ENCODE measurements at regions not wholly inside any gene's neighbourhood (a gene's known extent, or its start where the extent isn't known, plus 50 kb on each side); places are given as distances from the start of the nearest gene placed in this dataset.

DNA sequence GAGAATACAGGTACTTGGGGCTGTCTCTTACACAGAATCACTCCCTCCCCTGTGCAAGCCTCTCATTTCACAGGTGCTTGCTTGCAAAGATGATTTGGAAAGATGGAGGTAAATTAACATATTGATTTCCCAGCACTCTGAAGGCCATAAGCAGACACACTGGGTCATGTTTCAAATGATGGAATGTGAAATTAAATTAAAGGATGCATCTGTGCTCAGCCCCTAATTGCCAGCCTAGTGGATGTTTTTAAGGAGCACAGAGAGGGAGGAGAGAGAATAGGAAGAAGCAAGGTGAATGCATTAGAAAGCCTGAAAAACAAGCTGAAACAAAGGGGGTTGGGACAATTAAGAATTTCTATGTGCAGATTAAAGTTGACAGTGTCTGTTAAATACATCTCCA, 96.1 kb upstream of the GRIP1 start:
- no peak overlapping the region for H2AK5ac ChIP-seq (ENCODE audit: insufficient read length, low read length)
- H3K79me2 ChIP-seq (ENCODE audit: insufficient read depth, low read length), result no peaks in the 10 kb centered on the region
- no peak overlapping the region for H3K18ac ChIP-seq (ENCODE audit: insufficient read length, low read depth, low read length)
- Mint-ChIP-seq H3K9me3 (no peaks in the 10 kb centered on the region), H3K27me3 (ENCODE audit: low read depth) (no peaks in the 10 kb centered on the region), H3K27ac (no peak overlapping the region), H3K36me3 (ENCODE audit: insufficient read depth in 1 of 3, low read depth in 3 of 3) (no peaks in the 10 kb centered on the region), H3K4me1 (peaks cover 8 to 11% of the 10 kb centered on the region in 2 experiments), H3K4me3 (no peak overlapping the region)
- H2BK20ac ChIP-seq (ENCODE audit: low read depth, low read length, poor library complexity, severe bottlenecking), result no peak overlapping the region
- no peak overlapping the region for H2BK15ac ChIP-seq (ENCODE audit: low read depth, low read length)
- H3K23ac ChIP-seq (ENCODE audit: insufficient read length, low read depth, low read length), result no peak overlapping the region
- no peaks in the 10 kb centered on the region for H4K20me1 ChIP-seq (ENCODE audit: control insufficient read depth, insufficient read depth, insufficient read length)
- no peak overlapping the region for H2BK5ac ChIP-seq (ENCODE audit: insufficient read length, low read length)
- H3K23me2 ChIP-seq (ENCODE audit: insufficient read length, low read depth, low read length, poor library complexity, severe bottlenecking), result no peaks in the 10 kb centered on the region
- H2AFZ ChIP-seq (ENCODE audit: low read length), result no peak overlapping the region
- H3K27me3 ChIP-seq (ENCODE audit: insufficient read depth, low read length), result no peaks in the 10 kb centered on the region
- H3K27ac ChIP-seq (ENCODE audit: insufficient read length, low read depth, low read length), result no peak overlapping the region
- H4K8ac ChIP-seq (replicated peaks; ENCODE audit: insufficient read length, low read depth, low read length), result no peak overlapping the region
- no peak for TF ChIP-seq CTCF (conservative IDR thresholded peaks at IDR 0.05)
- no peaks in the 10 kb centered on the region for H3K4me1 ChIP-seq (ENCODE audit: insufficient read depth, low read length)
- H3K79me1 ChIP-seq (ENCODE audit: insufficient read depth, low read depth, low read length, poor library complexity, severe bottlenecking), result no peaks in the 10 kb centered on the region
- no peak overlapping the region for H2BK12ac ChIP-seq (ENCODE audit: insufficient read length, low read depth, low read length)
- H3K14ac ChIP-seq (ENCODE audit: insufficient read depth, low read length), result no peak overlapping the region
- no peak overlapping the region for H3T11ph ChIP-seq (ENCODE audit: low read length)
- DNase-seq, result no peak
- H4K5ac ChIP-seq (ENCODE audit: insufficient read length, low read depth, low read length), result no peak overlapping the region
- H4K91ac ChIP-seq (ENCODE audit: insufficient read length, low read depth, low read length), result no peak overlapping the region
- H3K9me3 ChIP-seq (ENCODE audit: control insufficient read depth, low read depth, low read length), result no peaks in the 10 kb centered on the region
- H3K9ac ChIP-seq (ENCODE audit: extremely low read depth, insufficient read length, low read length), result no peak overlapping the region
- H3K4ac ChIP-seq (ENCODE audit: low read depth, low read length), result no peak overlapping the region
- H2BK120ac ChIP-seq (ENCODE audit: low read depth, low read length, poor library complexity, severe bottlenecking), result no peak overlapping the region
- H3K56ac ChIP-seq (ENCODE audit: insufficient read length, low read depth, low read length), result no peak overlapping the region
- no peak overlapping the region for H3K4me2 ChIP-seq (ENCODE audit: insufficient read depth, insufficient read length, low read length)
